Activated naive CD4-positive, alpha-beta T cell (primary cell): ENCODE measurements at regions not wholly inside any gene's neighbourhood (a gene's known extent, or its start where the extent isn't known, plus 50 kb on each side); places are given as distances from the start of the nearest gene placed in this dataset.
A peak's percentile ranks its signal among the peaks of the same experiment; 100 is the strongest.
"Not testable (repeated sequence)": the region's sequence is repeated elsewhere in the genome, so short reads cannot be mapped to it uniquely, and the experiment has no call there.

Experiments used
- DNase-seq, 4 experiments: peaks; one replicate each; lab custom pipeline; 2025; lab: John Stamatoyannopoulos, UW

DNA sequence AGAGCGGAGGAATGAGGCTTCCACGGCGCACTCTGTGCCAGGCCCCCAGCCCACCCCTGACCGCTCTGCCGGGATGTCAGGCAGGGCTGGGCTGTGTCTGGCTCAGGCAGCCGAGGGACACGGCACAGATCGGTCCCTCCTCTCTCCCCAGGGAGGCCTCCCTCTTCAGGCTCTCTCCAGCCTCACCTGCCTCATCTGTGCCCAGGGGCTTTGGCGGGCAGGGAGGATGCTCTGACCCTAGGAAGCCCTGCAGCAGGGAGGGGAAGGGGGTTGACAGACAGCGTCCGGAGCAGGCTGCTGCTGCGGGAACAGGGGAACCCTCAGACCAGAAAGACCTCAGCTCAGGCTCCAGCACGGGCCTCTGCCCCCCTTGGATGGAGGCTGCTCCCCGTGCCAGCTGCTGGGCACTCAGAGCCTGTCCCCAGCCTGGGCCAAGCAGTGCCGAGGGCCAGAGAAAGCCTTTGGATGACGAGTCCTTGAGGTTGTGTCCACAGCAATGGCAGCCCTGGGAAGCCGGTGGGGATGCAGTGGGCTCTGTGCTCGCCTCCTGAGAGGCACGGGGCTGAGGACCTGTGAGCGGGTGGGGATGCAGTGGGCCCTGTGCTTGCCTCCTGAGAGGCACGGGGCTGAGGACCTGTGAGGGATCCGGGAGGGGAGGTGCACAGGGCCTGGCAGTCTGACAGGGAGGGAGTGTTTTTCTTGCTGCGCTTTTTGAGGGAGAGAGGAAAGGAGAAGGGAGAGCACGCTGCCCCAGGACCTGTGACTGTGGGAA is 66.9 kb downstream of the FOXL3 start:
- no peak for DNase-seq

DNA sequence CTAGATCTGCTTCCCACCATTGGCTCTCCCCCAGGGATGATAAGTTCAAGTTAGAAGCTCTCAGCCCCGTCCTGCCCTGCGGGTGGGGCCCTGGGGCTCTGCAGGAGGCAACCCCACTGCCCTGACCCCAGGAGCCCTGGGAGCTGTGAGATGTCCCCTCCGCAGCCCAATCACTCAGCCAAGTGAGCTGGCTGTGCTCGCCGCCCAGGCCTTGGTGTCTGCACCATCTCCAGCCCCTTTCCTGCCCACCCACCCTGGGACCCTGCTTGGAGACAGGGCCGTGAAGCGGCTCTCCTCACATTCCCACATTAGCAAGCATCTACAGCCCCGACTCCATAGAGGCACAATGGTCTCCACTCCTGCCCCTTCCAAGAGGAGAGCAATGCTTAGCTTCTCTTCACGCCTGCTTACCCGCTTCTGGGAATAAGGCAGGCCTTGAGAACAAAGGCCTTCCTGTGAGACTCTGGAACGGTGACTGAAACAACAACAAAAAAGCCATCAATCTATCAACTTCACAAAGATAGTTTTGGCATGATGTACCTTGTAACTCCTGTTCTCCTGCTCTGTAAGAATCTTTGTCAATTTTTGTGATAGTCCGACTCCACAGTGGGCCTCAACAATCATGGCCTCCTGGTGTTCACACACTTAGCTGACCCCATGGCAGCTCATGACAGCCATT is 67.7 kb downstream of the FOXL3 start:
- DNase-seq, result no peak

DNA sequence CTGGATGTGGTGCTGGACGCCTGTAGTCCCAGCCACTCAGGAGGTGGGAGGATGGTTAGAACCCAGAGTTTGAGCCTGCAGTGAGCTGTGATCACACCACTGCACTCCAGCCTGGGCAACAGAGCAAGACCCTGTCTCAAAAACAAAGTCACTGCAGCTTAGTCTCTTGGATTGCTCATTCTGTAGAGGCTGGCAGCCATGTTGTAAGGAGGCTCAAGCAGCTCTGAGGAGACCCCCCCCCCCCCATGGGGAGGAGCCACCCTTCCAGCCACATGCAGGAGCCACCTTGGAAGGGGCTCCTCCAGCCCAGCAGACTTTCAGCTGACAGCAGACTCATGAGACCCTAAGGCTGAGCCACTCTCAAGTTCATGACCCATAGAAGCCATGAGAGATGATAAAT is 68.4 kb downstream of the FOXL3 start:
- no peak for DNase-seq

DNA sequence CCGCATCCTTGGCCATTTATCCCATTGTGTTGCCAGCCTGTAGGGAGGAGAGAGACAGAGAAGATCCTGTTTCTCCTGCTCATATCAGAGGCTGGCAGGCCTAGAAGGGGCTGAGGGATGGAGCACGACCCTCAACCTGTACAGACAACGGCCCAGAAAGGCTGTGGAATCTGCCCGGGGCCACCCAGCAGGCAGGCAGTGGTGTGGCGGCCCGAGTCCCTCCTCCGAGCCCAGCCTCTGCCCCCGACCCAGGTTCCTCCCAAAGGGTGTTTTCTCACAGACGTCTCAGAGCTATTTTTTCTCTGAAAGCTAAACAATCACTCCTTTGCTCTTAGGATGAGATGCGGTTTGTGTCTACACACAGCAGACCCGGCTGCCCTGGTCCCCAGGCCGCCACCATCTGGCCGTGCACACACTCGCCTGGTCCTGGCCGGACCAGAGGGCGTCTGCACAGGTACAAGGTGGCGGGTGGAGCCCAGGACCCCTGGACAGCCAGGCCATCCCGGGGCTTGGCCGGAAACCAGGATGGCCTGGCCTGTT is 69.3 kb downstream of the FOXL3 start:
- no peak for DNase-seq

DNA sequence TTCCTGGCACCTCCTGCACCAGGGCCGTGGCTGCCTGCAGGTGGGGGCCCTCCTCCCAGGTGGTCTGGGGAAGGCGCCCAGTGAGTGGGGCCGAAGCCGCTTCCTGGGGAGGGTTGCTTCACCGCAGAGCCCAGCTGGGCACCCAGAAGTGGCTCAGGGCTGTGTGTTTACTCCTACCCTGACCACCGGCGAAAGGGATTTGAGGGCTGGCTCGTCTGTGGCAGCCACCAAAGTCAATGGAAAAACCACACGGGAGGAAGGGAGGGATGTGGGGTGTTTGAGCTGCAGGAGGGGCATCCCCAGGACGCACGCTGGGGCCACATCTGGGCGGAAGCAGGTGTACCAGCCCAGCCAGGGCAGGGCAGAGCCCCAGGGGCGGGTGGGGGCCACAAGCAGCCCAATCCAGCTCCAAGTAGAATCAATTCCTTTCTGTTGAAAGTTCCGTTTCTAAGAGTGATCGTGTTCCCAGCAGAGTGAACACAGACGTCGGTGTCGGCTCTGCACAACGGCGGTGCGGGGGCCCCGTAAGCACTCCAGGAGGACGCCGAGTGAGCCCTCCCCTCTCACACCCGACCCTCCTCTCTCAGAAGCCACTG is 69.9 kb downstream of the FOXL3 start:
- DNase-seq, result no peak

DNA sequence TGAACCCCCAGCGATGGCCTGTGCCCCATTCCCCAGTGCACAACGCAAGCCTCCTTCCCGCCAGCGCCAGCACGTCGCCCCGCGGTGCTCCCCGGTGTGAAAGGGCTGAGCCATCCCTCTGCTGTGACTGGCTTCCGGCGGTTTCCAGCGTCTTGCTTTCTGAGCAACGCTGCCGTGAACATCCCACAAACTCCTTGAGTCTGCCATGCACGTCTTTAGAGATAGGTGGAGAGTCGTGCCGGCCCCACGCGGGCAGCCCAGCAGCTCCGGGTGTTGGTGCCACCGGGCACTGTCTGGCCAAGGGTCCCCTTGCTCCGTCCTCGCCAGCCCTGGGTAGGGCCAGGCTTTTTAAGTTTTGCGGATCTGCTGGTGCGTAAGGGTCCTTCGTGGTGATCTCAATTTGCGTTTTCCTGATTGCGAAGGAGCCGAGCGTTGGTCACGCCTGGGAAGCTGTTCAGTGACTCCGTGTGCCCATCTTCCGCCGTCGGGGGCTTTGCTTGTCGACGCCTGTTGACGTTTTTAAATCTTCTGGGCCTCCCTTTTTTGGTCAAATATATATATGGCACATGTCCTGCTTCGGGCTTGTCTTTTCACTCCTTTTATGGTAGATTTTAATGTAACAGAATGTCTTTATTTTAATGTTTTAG is 70.6 kb downstream of the FOXL3 start:
- peak in 2 of 4 experiments; percentile 22 to 37 for DNase-seq

DNA sequence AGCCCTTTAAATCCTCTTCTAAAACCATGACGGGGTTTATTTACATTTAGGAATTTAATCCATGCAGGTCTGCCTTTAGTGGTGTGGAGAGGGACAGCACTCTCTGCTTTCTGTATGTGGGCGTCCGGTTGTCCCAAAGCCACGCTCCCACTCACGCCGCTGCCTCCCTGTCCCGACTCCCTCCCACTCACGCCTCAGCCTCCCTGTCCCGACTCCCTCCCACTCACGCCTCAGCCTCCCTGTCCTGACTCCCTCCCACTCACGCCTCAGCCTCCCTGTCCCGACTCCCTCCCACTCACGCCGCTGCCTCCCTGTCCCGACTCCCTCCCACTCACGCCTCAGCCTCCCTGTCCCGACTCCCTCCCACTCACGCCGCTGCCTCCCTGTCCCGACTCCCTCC is 71.2 kb downstream of the FOXL3 start:
- DNase-seq, result not testable (repeated sequence)

DNA sequence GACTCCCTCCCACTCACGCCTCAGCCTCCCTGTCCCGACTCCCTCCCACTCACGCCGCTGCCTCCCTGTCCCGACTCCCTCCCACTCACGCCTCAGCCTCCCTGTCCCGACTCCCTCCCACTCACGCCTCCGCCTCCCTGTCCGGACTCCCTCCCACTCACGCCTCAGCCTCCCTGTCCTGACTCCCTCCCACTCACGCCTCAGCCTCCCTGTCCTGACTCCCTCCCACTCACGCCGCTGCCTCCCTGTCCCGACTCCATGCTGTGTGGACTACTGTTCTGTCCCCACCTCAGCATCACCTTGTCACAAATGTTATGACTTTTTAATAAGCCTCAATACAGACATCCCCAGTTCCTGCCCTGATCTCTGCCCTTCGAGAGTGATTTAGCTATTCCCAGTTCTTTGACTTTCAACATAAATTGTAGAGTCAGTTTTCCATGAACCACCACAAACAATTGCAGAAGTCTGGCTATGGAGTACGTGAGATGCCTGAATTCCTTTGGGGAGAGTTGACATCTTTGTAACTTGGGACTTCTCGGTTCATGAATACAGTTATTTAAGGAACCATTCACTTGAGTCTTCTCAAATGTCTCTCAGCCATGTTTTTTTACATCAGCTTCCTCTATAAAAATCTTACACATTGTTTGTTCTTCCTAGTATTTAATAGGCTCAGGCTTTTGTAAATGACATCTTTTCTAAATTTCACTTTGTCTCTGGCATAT is 71.9 kb downstream of the FOXL3 start:
- no peak for DNase-seq

DNA sequence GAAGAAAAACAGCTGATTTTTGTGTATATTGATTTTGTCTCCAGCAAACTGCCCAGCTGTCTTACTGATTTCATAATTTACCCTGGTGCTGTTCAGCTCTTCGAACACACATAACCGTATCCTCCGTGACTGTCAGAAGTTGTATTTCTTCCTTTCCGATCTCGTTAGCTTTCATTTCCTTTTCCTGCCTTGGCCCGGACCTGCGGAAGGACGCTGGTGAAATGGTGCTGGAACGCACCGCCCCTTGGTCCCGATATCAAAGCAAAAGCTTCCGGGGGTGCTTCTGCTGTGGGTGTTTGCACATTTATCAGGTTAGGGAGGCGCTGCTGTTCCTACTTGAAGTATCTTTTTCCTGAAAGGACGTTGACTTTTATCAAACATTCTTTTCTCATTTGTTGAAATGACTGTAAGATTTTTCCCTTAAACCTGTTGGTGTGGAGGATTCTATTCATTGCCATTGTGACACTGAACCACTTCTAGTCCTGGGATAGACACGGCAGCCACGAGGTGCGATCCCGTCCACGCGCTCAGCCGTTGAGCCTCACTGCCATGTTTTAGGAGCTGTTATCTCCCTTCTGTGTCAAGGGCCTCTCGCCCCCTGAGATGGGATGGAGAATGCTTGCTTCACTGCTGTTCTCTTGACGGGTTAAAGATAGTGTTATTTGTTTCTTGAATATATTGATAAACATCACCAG is 72.6 kb downstream of the FOXL3 start:
- DNase-seq, result peak in 2 of 4 experiments; percentile 18 to 23

DNA sequence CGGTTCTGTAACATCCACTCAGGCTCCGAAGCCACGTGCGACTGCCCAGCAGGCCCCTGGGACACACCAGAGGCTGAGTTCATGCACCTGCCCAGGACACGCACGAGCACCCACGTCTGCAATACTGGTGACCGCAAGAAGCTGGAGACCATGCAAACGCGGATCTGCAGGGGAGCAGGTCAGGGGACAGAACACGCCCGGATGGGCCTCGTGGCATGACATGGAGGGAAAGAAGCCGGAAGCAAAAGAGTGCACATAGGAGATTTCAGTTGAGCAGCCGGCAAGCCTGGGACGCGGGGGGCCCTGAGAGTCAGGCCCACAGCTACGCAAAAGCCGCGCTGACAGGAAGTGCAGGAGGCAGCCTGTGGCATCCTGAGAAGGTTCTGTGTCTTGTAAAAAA is 73.7 kb downstream of the FOXL3 start:
- DNase-seq, result peak in 2 of 4 experiments; percentile 34 to 35

DNA sequence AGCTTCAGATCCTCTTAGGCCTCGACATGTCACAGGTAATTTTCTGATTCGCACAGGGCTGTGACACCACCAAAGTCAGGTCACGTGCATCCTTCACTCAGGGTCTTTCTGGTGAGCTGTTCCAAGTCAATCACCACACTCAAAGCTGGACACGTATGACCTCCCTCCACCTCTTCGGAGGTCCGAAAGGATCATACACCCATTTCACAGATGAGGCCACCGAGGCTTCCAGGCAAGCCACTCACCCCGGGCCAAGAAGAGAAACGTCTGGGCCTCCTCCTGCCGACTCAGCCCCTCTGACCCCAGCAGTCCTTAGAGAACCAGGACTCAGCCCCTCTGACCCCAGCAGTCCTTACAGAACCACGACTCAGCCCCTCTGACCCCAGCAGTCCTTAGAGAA is 74.6 kb downstream of the FOXL3 start:
- no peak for DNase-seq

DNA sequence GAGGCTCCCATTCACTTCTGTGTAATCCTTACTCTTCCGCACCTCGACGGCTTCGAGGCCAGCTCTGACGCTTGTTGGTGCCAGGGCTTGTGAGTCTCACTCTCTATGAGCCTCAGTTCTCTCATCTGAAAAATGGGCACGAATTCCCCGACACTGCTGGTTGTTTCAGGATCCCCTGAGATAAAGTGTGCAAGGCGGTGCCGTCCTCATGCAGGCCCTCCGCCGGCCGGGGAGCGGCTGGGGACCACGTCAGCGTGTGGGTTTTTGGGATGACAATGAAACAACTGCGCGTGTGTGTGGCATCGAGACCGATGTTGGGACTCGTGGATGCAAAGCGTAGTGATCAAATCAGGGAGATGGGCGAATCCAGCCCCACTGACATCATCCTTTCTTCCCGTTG is 75.6 kb downstream of the FOXL3 start:
- DNase-seq, result no peak

DNA sequence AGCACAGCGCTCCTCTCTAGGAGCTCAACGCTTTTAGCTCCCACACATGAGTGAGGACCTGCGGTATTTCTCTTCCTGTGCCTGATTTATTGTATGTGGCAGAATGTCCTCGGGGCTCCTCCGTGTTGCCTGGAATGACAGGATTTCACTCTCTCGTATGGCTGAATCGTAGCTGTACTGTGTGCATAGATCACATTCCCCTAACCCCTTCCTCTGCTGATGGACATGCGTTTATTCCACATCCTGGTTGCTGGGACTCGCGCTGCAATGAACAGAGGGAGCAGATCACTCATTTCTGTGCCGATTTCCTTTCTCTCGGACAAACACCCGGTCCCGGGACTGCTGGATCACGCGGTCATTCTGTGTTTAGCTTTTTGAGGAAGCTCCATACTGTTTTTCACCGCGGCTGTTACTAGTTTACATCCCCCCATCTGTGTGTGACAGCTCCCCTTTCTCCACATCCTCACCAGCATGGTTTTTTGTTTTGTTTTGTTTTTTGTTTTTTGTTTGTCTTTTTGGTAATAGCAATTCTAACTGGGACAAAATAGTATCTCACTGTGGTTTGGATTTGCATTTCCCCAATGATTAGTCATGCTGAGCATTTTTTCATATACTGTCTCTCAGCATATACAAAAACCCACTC is 76.3 kb downstream of the FOXL3 start:
- DNase-seq, result no peak

DNA sequence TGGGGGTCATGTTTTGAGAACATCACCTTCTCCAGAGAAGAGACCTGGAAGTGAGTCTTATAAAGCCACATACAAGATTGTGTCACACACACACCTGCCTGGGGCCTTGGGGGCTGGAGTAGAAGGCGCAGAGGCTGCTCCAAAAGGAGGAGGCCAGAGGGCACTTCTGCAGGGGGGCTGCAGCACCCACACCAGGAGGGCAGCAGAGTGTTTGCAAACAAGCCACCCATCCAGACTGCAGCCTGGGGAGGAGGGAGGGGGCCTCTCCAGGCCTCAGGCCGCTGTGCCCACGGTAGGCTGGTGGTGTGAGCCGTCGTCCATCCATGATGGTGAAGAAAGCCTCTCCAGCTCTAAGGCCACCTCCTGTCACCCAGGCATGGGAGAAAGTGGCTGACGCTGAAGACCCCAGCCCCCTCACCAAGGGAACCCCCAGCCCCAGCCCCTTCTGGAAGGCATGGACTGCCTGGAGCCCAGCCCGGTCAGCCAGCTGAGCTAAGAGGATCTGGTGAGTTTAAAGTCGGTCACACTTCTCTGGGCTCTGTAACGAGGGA is 77.5 kb downstream of the FOXL3 start:
- no peak for DNase-seq

DNA sequence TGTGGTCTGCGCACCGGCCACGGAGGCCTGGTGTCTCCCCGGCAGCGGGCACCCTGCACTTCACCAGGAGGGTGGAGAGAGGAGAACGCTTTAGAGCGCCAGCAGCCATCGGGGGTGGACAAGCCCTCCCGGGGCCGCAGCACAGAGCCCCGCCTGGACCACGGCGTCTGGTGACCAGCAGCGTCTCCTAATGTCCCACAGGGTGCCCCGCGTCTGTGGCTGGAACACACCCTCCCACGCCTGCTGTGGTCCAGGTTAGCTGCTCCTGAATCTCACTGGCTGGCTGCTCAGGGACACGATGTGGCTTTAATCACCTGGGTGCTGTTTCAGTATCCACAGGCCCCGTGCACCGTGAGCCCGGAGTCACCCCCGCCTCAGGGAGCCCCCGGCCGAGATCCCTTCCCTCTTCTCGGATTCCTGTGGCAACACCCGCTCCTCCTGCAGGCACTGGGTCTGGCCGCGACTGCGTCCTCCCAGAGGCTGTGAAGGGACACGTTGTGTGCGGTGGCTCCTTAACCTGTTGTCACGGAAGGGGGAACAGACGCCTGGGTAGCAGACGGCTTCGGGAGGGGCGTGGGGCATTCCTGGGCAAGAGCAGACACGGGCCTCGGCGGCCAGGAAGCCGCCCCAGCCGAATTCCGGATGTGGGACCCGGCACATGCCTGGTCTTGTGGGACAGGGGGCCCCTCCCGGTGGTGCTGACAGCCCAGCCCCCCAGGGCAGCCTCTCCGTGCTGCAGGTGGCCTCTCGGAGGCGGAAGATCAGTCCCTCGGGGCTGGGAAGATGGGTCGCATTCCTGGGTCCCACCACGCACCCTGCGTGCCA is 78.9 kb downstream of the FOXL3 start:
- DNase-seq, result no peak

DNA sequence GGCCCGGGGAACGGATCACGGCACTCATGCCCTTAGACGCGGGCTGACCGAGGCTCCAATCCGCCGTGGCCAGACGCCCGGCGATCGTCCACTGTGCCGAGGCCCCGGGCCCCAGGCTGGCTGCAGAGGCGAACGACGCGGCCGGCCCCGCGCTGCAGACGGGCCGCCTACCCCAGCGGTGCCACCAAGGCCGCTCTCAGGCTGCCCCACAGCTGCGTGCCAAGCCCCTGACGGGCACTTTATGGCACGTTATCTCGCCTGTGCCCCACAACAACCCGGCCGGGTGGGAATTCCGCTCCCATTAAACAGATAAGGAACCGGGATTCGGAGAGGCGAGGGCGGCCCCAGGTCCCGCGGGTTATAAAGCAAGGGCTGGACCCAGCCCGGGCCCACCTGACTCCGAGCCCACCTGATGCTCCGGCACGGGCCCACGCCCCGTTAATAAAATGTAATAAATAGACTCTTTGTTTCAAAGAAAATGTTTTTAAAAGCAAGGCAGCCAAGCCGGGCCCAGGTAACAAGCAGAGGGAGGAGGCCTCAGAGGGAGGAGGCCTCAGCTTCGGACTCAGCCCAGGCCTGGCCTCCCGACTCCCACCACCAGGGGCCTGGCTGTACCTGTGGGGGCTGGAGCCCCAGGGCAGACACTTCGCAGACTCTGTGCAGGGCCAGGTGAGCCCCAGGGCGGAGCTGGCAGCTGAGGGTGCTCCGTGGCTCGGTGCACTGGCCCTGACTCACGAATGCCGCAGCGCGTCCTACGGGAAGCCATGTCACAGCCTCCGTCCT is 79.7 kb downstream of the FOXL3 start:
- DNase-seq, result no peak

DNA sequence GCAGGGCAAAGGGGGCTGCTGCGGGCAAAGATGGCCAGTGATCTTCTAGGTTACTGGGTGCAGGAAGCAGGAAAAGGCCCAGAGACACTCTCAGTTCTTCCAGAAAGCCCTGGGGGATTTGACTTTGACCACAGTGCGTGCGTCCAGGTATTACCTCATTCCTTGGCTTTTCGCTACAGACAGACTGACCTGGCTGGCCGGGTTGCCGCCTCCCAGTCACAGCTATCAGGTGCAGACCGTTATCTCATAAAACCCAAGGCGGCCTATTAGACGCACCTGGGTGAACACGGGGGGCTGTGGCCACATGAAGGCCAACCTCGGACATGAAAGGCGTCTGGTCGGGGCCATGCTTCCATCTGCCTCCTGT is 80.3 kb downstream of the FOXL3 start:
- no peak for DNase-seq

DNA sequence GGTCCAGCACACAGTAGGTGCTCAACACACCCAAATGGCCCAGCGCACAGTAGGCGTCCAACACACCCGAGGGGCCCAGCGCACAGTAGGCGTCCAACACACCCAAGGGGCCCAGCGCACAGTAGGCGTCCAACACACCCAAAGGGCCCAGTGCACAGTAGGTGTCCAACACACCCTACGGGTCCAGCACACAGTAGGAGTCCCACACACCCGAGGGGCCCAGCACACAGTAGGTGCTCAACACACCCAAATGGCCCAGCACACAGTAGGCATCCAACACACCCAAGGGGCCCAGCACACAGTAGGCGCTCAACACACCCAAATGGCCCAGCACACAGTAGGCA is 80.8 kb downstream of the FOXL3 start:
- no peak for DNase-seq
